A673 (cell line): ENCODE measurements at regions not wholly inside any gene's neighbourhood (a gene's known extent, or its start where the extent isn't known, plus 50 kb on each side); places are given as distances from the start of the nearest gene placed in this dataset.

ENCODE experiments used
- EZH2 ChIP-seq: fragments of 200-600 bp; sonication (generic); IDR thresholded peaks from 2 replicates; pipeline ENCODE4 v1.6.1; 2017; ENCODE audit warnings: borderline replicate concordance, low read depth, mild to moderate bottlenecking, mixed read lengths, antibody characterized with exemption, low read length; ENCODE audit not compliant: poor library complexity, severe bottlenecking
- TF ChIP-seq, protein P1 (sequence below): fragments of 300-800, 200-600 bp; sonication (generic); conservative IDR thresholded peaks from 2 replicates; pipeline ENCODE4 v1.5.1; 2017; ENCODE audit warnings: low read depth, mild to moderate bottlenecking, antibody characterized with exemption, low read length, moderate library complexity, mixed read lengths

DNA sequence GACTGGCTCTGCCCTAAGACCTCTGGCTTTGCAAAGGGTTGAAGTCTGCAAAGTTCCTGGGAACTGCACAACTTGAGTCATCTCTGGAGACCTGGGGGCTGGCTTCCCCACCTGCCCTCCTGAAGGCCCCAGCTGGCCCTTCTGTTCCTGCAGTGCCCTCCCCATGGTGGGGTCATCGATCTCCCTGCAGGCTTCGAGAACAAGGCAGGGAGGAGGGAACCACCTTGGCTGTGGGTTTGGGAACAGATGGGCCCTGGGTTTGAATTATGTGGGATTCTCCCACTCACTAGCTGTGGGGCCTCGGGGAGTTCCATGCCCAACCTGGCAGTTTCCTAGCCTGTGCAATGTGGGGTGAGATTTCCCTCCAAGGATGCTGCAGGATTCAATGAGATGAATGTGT is 310.2 kb downstream of the PTPRU start:
- TF ChIP-seq, protein P1, sequence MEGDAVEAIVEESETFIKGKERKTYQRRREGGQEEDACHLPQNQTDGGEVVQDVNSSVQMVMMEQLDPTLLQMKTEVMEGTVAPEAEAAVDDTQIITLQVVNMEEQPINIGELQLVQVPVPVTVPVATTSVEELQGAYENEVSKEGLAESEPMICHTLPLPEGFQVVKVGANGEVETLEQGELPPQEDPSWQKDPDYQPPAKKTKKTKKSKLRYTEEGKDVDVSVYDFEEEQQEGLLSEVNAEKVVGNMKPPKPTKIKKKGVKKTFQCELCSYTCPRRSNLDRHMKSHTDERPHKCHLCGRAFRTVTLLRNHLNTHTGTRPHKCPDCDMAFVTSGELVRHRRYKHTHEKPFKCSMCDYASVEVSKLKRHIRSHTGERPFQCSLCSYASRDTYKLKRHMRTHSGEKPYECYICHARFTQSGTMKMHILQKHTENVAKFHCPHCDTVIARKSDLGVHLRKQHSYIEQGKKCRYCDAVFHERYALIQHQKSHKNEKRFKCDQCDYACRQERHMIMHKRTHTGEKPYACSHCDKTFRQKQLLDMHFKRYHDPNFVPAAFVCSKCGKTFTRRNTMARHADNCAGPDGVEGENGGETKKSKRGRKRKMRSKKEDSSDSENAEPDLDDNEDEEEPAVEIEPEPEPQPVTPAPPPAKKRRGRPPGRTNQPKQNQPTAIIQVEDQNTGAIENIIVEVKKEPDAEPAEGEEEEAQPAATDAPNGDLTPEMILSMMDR = no peak
- no peak for TF ChIP-seq EZH2
